Astrocyte (in vitro differentiated cells and primary cell): ENCODE measurements at regions not wholly inside any gene's neighbourhood (a gene's known extent, or its start where the extent isn't known, plus 50 kb on each side); places are given as distances from the start of the nearest gene placed in this dataset.

ENCODE experiments used
- DNase-seq: peaks from one replicate; pipeline ENCODE4 v3.0.0-alpha.2; 2010; ENCODE audit warnings: low read depth
- FAIRE-seq: peaks from 2 replicates; lab custom pipeline; 2011; peaks lifted over from hg19 to GRCh38; lab: Jason Lieb, UNC
- H2AFZ ChIP-seq: 2 replicates; pipeline ENCODE4 v1.6.0; 2012; ENCODE audit warnings: low read depth, low read length, inconsistent platforms
- H3K27ac ChIP-seq: 2 replicates; pipeline ENCODE4 v1.5.1; 2011; ENCODE audit warnings: low read depth, low read length, inconsistent platforms
- H3K27me3 ChIP-seq: 2 replicates; pipeline ENCODE4 v1.6.0; 2011; ENCODE audit warnings: low read length, inconsistent platforms; ENCODE audit not compliant: insufficient read depth
- H3K36me3 ChIP-seq: 2 replicates; pipeline ENCODE4 v1.5.1; 2011; ENCODE audit warnings: low read length, inconsistent platforms; ENCODE audit not compliant: insufficient read depth
- H3K4me1 ChIP-seq: 2 replicates; pipeline ENCODE4 v1.5.1; 2011; ENCODE audit warnings: low read length, inconsistent platforms; ENCODE audit not compliant: insufficient read depth
- H3K4me2 ChIP-seq: 2 replicates; pipeline ENCODE4 v1.6.0; 2012; ENCODE audit warnings: low read length, inconsistent platforms
- H3K4me3 ChIP-seq: 2 replicates; pipeline ENCODE4 v1.5.1; 2011; ENCODE audit warnings: low read depth, mild to moderate bottlenecking, low read length, inconsistent platforms; ENCODE audit not compliant: insufficient read depth
- H3K79me2 ChIP-seq: 2 replicates; pipeline ENCODE4 v1.6.0; 2012; ENCODE audit warnings: mild to moderate bottlenecking, low read length, inconsistent platforms; ENCODE audit not compliant: insufficient read depth
- H3K9ac ChIP-seq: 2 replicates; pipeline ENCODE4 v1.6.0; 2012; ENCODE audit warnings: mild to moderate bottlenecking, low read length, inconsistent platforms
- H3K9me3 ChIP-seq: 2 replicates; pipeline ENCODE4 v1.5.1; 2012; ENCODE audit warnings: low read depth, mild to moderate bottlenecking, low read length, inconsistent platforms; ENCODE audit not compliant: insufficient read depth
- H4K20me1 ChIP-seq: 2 replicates; pipeline ENCODE4 v1.6.0; 2012; ENCODE audit warnings: low read length, inconsistent platforms; ENCODE audit not compliant: insufficient read depth
- H3K27ac Mint-ChIP-seq: one replicate; pipeline ENCODE4 v1.8.0; 2021; ENCODE audit warnings: mild to moderate bottlenecking, mixed read lengths; ENCODE audit not compliant: unreplicated experiment
- H3K27me3 Mint-ChIP-seq: one replicate; pipeline ENCODE4 v1.8.0; 2021; ENCODE audit warnings: low read depth, mixed read lengths; ENCODE audit not compliant: unreplicated experiment
- H3K36me3 Mint-ChIP-seq: one replicate; pipeline ENCODE4 v1.8.0; 2021; ENCODE audit warnings: low read depth, mixed read lengths; ENCODE audit not compliant: unreplicated experiment
- H3K4me1 Mint-ChIP-seq: one replicate; pipeline ENCODE4 v1.8.0; 2021; ENCODE audit warnings: low read depth, mixed read lengths; ENCODE audit not compliant: unreplicated experiment
- H3K4me3 Mint-ChIP-seq: one replicate; pipeline ENCODE4 v1.8.0; 2021; ENCODE audit warnings: mild to moderate bottlenecking, moderate library complexity, mixed read lengths; ENCODE audit not compliant: unreplicated experiment
- H3K9me3 Mint-ChIP-seq: one replicate; pipeline ENCODE4 v1.8.0; 2021; ENCODE audit warnings: mild to moderate bottlenecking, mixed read lengths; ENCODE audit not compliant: unreplicated experiment
- EZH2 ChIP-seq: IDR thresholded peaks from 2 replicates; pipeline ENCODE4 v1.6.1; 2012; ENCODE audit warnings: mild to moderate bottlenecking, low read length, inconsistent platforms; ENCODE audit not compliant: insufficient read depth
- TF ChIP-seq, protein P1 (sequence below): IDR thresholded peaks from 2 replicates; pipeline ENCODE4 v1.5.1; 2011; ENCODE audit warnings: low read depth, mild to moderate bottlenecking, inconsistent platforms, low read length, moderate library complexity; ENCODE audit not compliant: insufficient read depth

DNA sequence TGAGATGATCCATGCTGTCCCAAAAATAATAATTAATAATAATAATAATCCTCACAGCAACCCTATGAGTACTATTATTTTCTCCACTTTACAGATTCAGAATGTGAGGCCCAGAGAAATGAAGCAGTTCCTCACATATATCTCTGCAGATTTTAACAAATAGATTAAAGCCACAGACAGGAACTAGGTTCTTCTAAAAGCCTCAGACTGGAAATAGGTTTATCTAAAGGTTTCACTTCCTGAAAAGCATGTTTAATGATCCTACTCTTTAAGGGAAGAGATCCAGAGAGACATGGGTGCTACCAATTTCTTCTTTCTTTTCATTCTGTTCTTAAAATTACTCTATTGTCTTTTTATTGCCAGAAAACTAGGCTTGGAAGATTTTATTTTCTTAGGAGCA, 1079.4 kb upstream of the COX7C start:
- H3K9me3 Mint-ChIP-seq: no peaks in the 10 kb centered on the region
- no peak overlapping the region for H3K9ac ChIP-seq
- no peaks in the 10 kb centered on the region for H3K27me3 Mint-ChIP-seq
- no peak overlapping the region for H3K27ac Mint-ChIP-seq
- H2AFZ ChIP-seq: no peak overlapping the region
- no peak overlapping the region for H3K4me3 ChIP-seq
- no peak for DNase-seq
- H4K20me1 ChIP-seq: no peaks in the 10 kb centered on the region
- H3K79me2 ChIP-seq: no peaks in the 10 kb centered on the region
- no peak overlapping the region for H3K27ac ChIP-seq
- H3K27me3 ChIP-seq: no peaks in the 10 kb centered on the region
- no peaks in the 10 kb centered on the region for H3K9me3 ChIP-seq
- no peaks in the 10 kb centered on the region for H3K4me1 ChIP-seq
- H3K4me1 Mint-ChIP-seq: no peaks in the 10 kb centered on the region
- no peak for TF ChIP-seq EZH2
- TF ChIP-seq, protein P1, sequence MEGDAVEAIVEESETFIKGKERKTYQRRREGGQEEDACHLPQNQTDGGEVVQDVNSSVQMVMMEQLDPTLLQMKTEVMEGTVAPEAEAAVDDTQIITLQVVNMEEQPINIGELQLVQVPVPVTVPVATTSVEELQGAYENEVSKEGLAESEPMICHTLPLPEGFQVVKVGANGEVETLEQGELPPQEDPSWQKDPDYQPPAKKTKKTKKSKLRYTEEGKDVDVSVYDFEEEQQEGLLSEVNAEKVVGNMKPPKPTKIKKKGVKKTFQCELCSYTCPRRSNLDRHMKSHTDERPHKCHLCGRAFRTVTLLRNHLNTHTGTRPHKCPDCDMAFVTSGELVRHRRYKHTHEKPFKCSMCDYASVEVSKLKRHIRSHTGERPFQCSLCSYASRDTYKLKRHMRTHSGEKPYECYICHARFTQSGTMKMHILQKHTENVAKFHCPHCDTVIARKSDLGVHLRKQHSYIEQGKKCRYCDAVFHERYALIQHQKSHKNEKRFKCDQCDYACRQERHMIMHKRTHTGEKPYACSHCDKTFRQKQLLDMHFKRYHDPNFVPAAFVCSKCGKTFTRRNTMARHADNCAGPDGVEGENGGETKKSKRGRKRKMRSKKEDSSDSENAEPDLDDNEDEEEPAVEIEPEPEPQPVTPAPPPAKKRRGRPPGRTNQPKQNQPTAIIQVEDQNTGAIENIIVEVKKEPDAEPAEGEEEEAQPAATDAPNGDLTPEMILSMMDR: no peak
- H3K4me2 ChIP-seq: no peak overlapping the region
- FAIRE-seq: no peak
- no peaks in the 10 kb centered on the region for H3K36me3 Mint-ChIP-seq
- H3K4me3 Mint-ChIP-seq: no peak overlapping the region
- no peaks in the 10 kb centered on the region for H3K36me3 ChIP-seq

- Histone ChIP-seq H3K4me3 (no peak overlapping the region), H3K4me1 (no peaks in the 10 kb centered on the region), H3K4me2 (no peak overlapping the region), H2AFZ (no peak overlapping the region), H3K9me3 (peaks cover 3% of the 10 kb centered on the region), H4K20me1 (no peaks in the 10 kb centered on the region), H3K79me2 (no peaks in the 10 kb centered on the region), H3K27ac (no peak overlapping the region), H3K27me3 (no peaks in the 10 kb centered on the region), H3K36me3 (no peaks in the 10 kb centered on the region), H3K9ac (no peak overlapping the region)
- DNase-seq (no peak), FAIRE-seq (no peak)
- Mint-ChIP-seq H3K27me3 (no peaks in the 10 kb centered on the region), H3K36me3 (no peaks in the 10 kb centered on the region), H3K4me1 (no peaks in the 10 kb centered on the region), H3K9me3 (peaks cover 4% of the 10 kb centered on the region), H3K27ac (no peak overlapping the region), H3K4me3 (no peak overlapping the region)
- TF ChIP-seq, protein P1: no peak
- no peak for TF ChIP-seq EZH2
These were observed 1072.6 kb upstream of the COX7C start for GRCh38 chr5:85545129-85545528.

DNA sequence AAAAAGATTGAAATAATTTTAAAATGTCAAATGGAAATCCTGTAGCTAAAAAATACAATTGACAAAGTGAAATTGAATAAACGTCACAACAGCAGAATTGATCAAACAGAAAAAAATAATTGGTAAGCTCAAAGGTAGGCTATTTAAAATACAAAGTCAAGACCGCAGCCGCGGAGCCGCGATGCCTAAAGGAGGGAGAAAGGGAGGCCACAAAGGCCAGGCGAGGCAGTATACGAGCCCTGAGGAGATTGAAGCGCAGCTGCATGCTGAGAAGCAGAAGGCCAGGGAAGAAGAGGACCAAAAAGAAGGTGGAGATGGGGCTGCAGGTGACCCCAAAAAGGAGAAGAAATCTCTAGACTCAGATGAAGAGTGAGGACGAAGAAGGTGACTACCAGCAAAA, 1068.5 kb upstream of the COX7C start:
- H3K4me1 Mint-ChIP-seq: no peaks in the 10 kb centered on the region
- Histone ChIP-seq H3K36me3 (no peaks in the 10 kb centered on the region), H3K9me3 (peaks cover 3% of the 10 kb centered on the region), H3K27ac (no peak overlapping the region), H2AFZ (no peak overlapping the region), H3K27me3 (no peaks in the 10 kb centered on the region), H3K4me3 (no peak overlapping the region), H3K4me2 (no peak overlapping the region), H4K20me1 (no peaks in the 10 kb centered on the region), H3K9ac (no peak overlapping the region), H3K79me2 (no peaks in the 10 kb centered on the region), H3K4me1 (no peaks in the 10 kb centered on the region)
- H3K27me3 Mint-ChIP-seq: no peaks in the 10 kb centered on the region
- no peak for FAIRE-seq
- peaks cover 4% of the 10 kb centered on the region for H3K9me3 Mint-ChIP-seq
- DNase-seq: no peak
- peak overlapping the region; percentile 54 for H3K27ac Mint-ChIP-seq
- H3K36me3 Mint-ChIP-seq: peaks cover 2% of the 10 kb centered on the region
- H3K4me3 Mint-ChIP-seq: no peak overlapping the region
- TF ChIP-seq EZH2: no peak
- TF ChIP-seq, protein P1: no peak
